GM12878 (cell line): ENCODE measurements at regions not wholly inside any gene's neighbourhood (a gene's known extent, or its start where the extent isn't known, plus 50 kb on each side); places are given as distances from the start of the nearest gene placed in this dataset.
"Not testable (repeated sequence)": the region's sequence is repeated elsewhere in the genome, so short reads cannot be mapped to it uniquely, and the experiment has no call there.

Experiments used
- ATAC-seq: fragments of 200-7000 bp; cut with Tn5 transposase; 3 replicates; pipeline ENCODE4 v1.9.1; 2020; ENCODE audit warnings: mild to moderate bottlenecking, moderate library complexity
- BruUV-seq: library from RNA; stranded (reverse); fragments of 400-500 nt; replicated peaks from 2 replicates; lab custom pipeline; 2021; lab: Mats Ljungman, UMichigan
- CTCF ChIA-PET: fragments of 300-600 bp; sonication (Branson Sonifier 250); formaldehyde crosslinking; extraction: SDS; loops from one replicate; lab custom pipeline; 2021; ENCODE audit warnings: inconsistent platforms; lab: Yijun Ruan, JAX
- POLR2A ChIA-PET: fragments of 350-600 bp; formaldehyde crosslinking; extraction: SDS; loops from one replicate; lab custom pipeline; 2021; ENCODE audit warnings: inconsistent platforms; lab: Charles Lee
- RAD21 ChIA-PET: fragments of 300-600 bp; sonication (Branson Sonifier 250); formaldehyde crosslinking; loops from one replicate; lab custom pipeline; 2023; ENCODE audit warnings: antibody characterized with exemption; ENCODE audit not compliant: unreplicated experiment; lab: Charles Lee
- SMC1A ChIA-PET: fragments of 300-600 bp; sonication (Branson Sonifier 250); formaldehyde crosslinking; loops from one replicate; lab custom pipeline; 2023; ENCODE audit not compliant: unreplicated experiment, uncharacterized antibody; lab: Charles Lee
- DNase-seq: peaks from one replicate; pipeline ENCODE4 v3.0.0-alpha.2; 2011; ENCODE audit warnings: low read depth, low spot score
- FAIRE-seq: peaks from 3 replicates; lab custom pipeline; 2011; peaks lifted over from hg19 to GRCh38; lab: Jason Lieb, UNC
- H2AFZ ChIP-seq: 2 replicates; pipeline ENCODE4 v1.6.0; 2011; ENCODE audit warnings: low read depth, low read length, control low read depth; ENCODE audit not compliant: control insufficient read depth
- H3K27ac ChIP-seq: 2 replicates; pipeline ENCODE4 v1.5.1; 2011; ENCODE audit warnings: control low read depth; ENCODE audit not compliant: control insufficient read depth, insufficient read depth
- H3K27me3 ChIP-seq, 2 experiments: replicated peaks in 1 of 2; 2 replicates each; pipeline versions ENCODE4 v1.6.0 to v1.6.1; 2011; ENCODE audit warnings: low read length in 1 of 2; ENCODE audit not compliant: control insufficient read depth in 2 of 2, insufficient read depth in 2 of 2
- H3K36me3 ChIP-seq, 2 experiments: 2 replicates each; pipeline ENCODE4 v1.5.1; 2011; ENCODE audit warnings: low read length in 1 of 2; ENCODE audit not compliant: control insufficient read depth in 2 of 2, insufficient read depth in 2 of 2
- H3K4me1 ChIP-seq: 2 replicates; pipeline ENCODE4 v1.6.1; 2011; ENCODE audit warnings: mild to moderate bottlenecking, low read length, moderate library complexity, mixed read lengths; ENCODE audit not compliant: control insufficient read depth, insufficient read depth
- H3K4me2 ChIP-seq: 2 replicates; pipeline ENCODE4 v1.6.0; 2011; ENCODE audit warnings: control low read depth; ENCODE audit not compliant: control insufficient read depth, insufficient read depth
- H3K4me3 ChIP-seq: fragments of 200-600 bp; sonication (generic); 2 replicates; pipeline ENCODE4 v1.5.1; 2016
- H3K79me2 ChIP-seq: 2 replicates; pipeline ENCODE4 v1.6.0; 2011; ENCODE audit warnings: low read length; ENCODE audit not compliant: control insufficient read depth, insufficient read depth
- H3K9ac ChIP-seq: 2 replicates; pipeline ENCODE4 v1.8.0; 2011; ENCODE audit warnings: low read length, control low read depth, mixed read lengths; ENCODE audit not compliant: control insufficient read depth, insufficient read depth
- H3K9me3 ChIP-seq: replicated peaks from 3 replicates; pipeline ENCODE4 v1.5.1; 2011; ENCODE audit warnings: mild to moderate bottlenecking, low read length; ENCODE audit not compliant: control insufficient read depth, insufficient read depth
- H4K20me1 ChIP-seq: 2 replicates; pipeline ENCODE4 v1.6.0; 2011; ENCODE audit not compliant: control insufficient read depth, insufficient read depth
- ASH2L ChIP-seq: fragments of 300-600, 200-600 bp; sonication (generic); IDR thresholded peaks from 2 replicates; pipeline ENCODE4 v1.6.1; 2017; ENCODE audit warnings: low read depth, mild to moderate bottlenecking, borderline replicate concordance
- ATF3 ChIP-seq: IDR thresholded peaks from 2 replicates; pipeline ENCODE4 v1.6.1; 2011; ENCODE audit warnings: low read depth, mild to moderate bottlenecking, low read length, moderate library complexity, borderline replicate concordance; ENCODE audit errors: extremely low read depth
- RAD21 ChIP-seq: IDR thresholded peaks from 2 replicates; pipeline ENCODE4 v1.6.1; 2011; ENCODE audit warnings: mild to moderate bottlenecking, low read depth, low read length, moderate library complexity; ENCODE audit not compliant: insufficient read depth
- STAT1 ChIP-seq: fragments of 450-650 bp; conservative IDR thresholded peaks from 2 replicates; pipeline ENCODE4 v1.6.1; 2014; ENCODE audit warnings: antibody characterized with exemption, mild to moderate bottlenecking
- ZNF687 ChIP-seq: fragments of 450-650 bp; IDR thresholded peaks from 2 replicates; pipeline ENCODE4 v1.6.1; 2017; ENCODE audit warnings: mild to moderate bottlenecking, moderate library complexity
- ZZZ3 ChIP-seq: IDR thresholded peaks from 2 replicates; pipeline ENCODE4 v1.6.1; 2011; ENCODE audit warnings: low read depth; ENCODE audit not compliant: control insufficient read depth, insufficient read length
- WGBS: methylation state at CpG from one replicate; pipeline ENCODE4 v1.1.6; 2016; ENCODE audit warnings: low lambda C conversion rate; ENCODE audit not compliant: insufficient replicate concordance, insufficient coverage; ENCODE audit errors: missing lambda C conversion rate; 5-methylcytosine and 5-hydroxymethylcytosine counted together
- in situ Hi-C: fragments of 300-500 bp; cut with MboI; formaldehyde crosslinking; loops from 9 replicates; pipeline ENCODE4 v1.14.3; 2018; ENCODE audit warnings: mixed read lengths
- intact Hi-C: fragments of 100-400 bp; cut with micrococcal nuclease; formaldehyde crosslinking; loops from one replicate; pipeline ENCODE4 v1.14.2; 2022; ENCODE audit not compliant: unreplicated experiment
- TF ChIP-seq, protein P1 (sequence below): fragments of 450-650 bp; IDR thresholded peaks from 2 replicates; pipeline ENCODE4 v1.6.1; 2018; ENCODE audit warnings: borderline replicate concordance, mild to moderate bottlenecking; ENCODE audit not compliant: partially characterized antibody

DNA sequence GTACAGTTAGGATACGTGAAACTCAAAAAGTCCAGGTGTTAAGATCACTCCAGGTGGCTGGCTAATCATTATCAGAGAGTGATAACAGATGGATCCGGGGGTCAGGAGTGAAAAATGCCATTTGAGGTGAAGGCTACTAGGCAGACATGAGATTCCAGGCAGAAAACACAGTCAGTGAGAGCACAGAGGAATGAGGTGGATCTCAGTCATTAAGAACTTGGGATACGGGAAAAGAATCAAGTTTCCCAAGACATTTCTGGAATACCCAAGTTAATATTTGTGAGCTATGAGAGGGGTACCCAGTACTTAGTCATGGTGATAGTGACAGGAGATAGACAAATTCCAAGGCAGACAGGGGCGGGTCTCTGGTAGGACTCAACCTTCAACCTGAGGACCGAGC is 94.6 kb upstream of the ALG10B start:
- TF ChIP-seq ZNF687 (no peak), STAT1 (no peak), ASH2L (no peak), ZZZ3 (no peak), ATF3 (no peak), RAD21 (no peak)
- TF ChIP-seq, protein P1, sequence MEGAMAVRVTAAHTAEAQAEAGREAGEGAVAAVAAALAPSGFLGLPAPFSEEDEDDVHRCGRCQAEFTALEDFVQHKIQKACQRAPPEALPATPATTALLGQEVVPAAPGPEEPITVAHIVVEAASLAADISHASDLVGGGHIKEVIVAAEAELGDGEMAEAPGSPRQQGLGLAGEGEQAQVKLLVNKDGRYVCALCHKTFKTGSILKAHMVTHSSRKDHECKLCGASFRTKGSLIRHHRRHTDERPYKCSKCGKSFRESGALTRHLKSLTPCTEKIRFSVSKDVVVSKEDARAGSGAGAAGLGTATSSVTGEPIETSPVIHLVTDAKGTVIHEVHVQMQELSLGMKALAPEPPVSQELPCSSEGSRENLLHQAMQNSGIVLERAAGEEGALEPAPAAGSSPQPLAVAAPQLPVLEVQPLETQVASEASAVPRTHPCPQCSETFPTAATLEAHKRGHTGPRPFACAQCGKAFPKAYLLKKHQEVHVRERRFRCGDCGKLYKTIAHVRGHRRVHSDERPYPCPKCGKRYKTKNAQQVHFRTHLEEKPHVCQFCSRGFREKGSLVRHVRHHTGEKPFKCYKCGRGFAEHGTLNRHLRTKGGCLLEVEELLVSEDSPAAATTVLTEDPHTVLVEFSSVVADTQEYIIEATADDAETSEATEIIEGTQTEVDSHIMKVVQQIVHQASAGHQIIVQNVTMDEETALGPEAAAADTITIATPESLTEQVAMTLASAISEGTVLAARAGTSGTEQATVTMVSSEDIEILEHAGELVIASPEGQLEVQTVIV: no peak
- H3K79me2 ChIP-seq: no peaks in the 10 kb centered on the region
- 17% methylated on average over 5 of the region's 5 CpGs for WGBS
- intact Hi-C loops: no loop called here
- H3K27me3 ChIP-seq: no peaks in the 10 kb centered on the region
- no peaks in the 10 kb centered on the region for H3K4me1 ChIP-seq
- H3K36me3 ChIP-seq: no peaks in the 10 kb centered on the region
- ChIA-PET CTCF (no interaction called here), POLR2A (no interaction called here), SMC1A (no interaction called here), RAD21 (no interaction called here)
- H2AFZ ChIP-seq: no peak overlapping the region
- H3K9me3 ChIP-seq: no peaks in the 10 kb centered on the region
- no peak overlapping the region for H3K4me2 ChIP-seq
- in situ Hi-C loops: no loop called here
- FAIRE-seq: no peak
- H3K4me3 ChIP-seq: no peak overlapping the region
- H3K27ac ChIP-seq: no peak overlapping the region
- no TSS peak for BruUV-seq
- no peak for ATAC-seq
- no peaks in the 10 kb centered on the region for H4K20me1 ChIP-seq
- DNase-seq: no peak
- H3K9ac ChIP-seq: no peak overlapping the region

DNA sequence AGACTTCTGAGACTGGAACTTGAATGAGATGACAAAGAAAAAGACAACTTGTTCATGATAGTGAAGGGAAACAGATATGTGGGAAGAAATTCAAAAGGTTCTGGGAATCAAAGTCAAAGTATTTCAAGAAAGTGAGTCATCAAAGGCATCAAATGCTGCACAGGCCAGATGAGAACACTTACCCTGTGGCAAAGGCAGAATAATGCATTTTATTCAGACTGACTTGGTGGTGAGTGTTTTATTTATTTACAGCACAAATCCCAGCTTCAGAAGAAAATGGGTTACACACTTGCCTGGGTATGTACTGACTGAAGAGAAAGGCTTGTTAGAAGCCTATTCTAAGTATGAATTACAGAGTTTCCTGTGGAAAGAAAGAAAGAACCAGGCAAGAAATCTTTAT is 78.2 kb upstream of the ALG10B start:
- H3K79me2 ChIP-seq, H3K36me3 ChIP-seq, in situ Hi-C loops, SMC1A ChIA-PET, H3K9me3 ChIP-seq, intact Hi-C loops, H3K27me3 ChIP-seq, DNase-seq, BruUV-seq, H3K27ac ChIP-seq, H3K4me1 ChIP-seq, FAIRE-seq, H3K9ac ChIP-seq, ATAC-seq, POLR2A ChIA-PET, H3K4me3 ChIP-seq, RAD21 ChIA-PET, H3K4me2 ChIP-seq, CTCF ChIA-PET, H2AFZ ChIP-seq, H4K20me1 ChIP-seq: not testable (repeated sequence)
